SK-N-SH (cell line): ENCODE measurements at regions not wholly inside any gene's neighbourhood (a gene's known extent, or its start where the extent isn't known, plus 50 kb on each side); places are given as distances from the start of the nearest gene placed in this dataset.
A peak's percentile ranks its signal among the peaks of the same experiment; 100 is the strongest.
"Not testable (repeated sequence)": the region's sequence is repeated elsewhere in the genome, so short reads cannot be mapped to it uniquely, and the experiment has no call there.

Experiments used
- CTCF ChIA-PET: fragments of 300-600, 350-600 bp; formaldehyde crosslinking; extraction: SDS; loops from one replicate; lab custom pipeline; 2021; lab: Yijun Ruan, JAX
- POLR2A ChIA-PET: fragments of 350-600 bp; sonication (Branson Sonifier 250); formaldehyde crosslinking; extraction: SDS; loops from one replicate; lab custom pipeline; 2020; ENCODE audit warnings: antibody characterized with exemption, inconsistent platforms; lab: Yijun Ruan, JAX
- DNase-seq: peaks from one replicate; pipeline ENCODE4 v3.0.0; 2012
- H2AFZ ChIP-seq: fragments of 200-600 bp; sonication (generic); 2 replicates; pipeline ENCODE4 v1.8.1; 2016; ENCODE audit warnings: antibody characterized with exemption, mild to moderate bottlenecking, low read depth
- H3F3A ChIP-seq: fragments of 200-600 bp; sonication (generic); replicated peaks from 2 replicates; pipeline ENCODE3; 2016; ENCODE audit warnings: antibody characterized with exemption, mild to moderate bottlenecking; ENCODE audit not compliant: insufficient read depth
- H3K27ac ChIP-seq, 2 experiments: fragments of 200-500 bp in 1 of 2; fragments of 200-600 bp in 1 of 2; sonication (Bioruptor generic) in 1 of 2; sonication (generic), shearing (Covaris generic) in 1 of 2; 2 replicates each; pipeline versions ENCODE4 v1.5.1 to v1.6.1; 2014 to 2016; ENCODE audit warnings: low read depth in 2 of 2, inconsistent platforms in 1 of 2, low read length in 1 of 2, mild to moderate bottlenecking in 1 of 2, mixed read lengths in 1 of 2
- H3K27me3 ChIP-seq: fragments of 200-600 bp; sonication (generic), shearing (Covaris generic); 2 replicates; pipeline ENCODE4 v1.6.1; 2016; ENCODE audit warnings: mixed run types; ENCODE audit not compliant: insufficient read depth
- H3K36me3 ChIP-seq, 2 experiments: fragments of 200-500 bp in 1 of 2; fragments of 200-600 bp in 1 of 2; sonication (Bioruptor generic) in 1 of 2; sonication (generic) in 1 of 2; replicated peaks in 1 of 2; 2 replicates each; pipeline versions ENCODE3 to v1.5.1; 2014 to 2016; ENCODE audit warnings: low read length in 1 of 2, mild to moderate bottlenecking in 1 of 2; ENCODE audit not compliant: insufficient read depth in 2 of 2, control insufficient read depth in 1 of 2
- H3K4me1 ChIP-seq, 2 experiments: fragments of 200-500 bp in 1 of 2; fragments of 200-600 bp in 1 of 2; sonication (Bioruptor generic) in 1 of 2; sonication (generic), shearing (Covaris generic) in 1 of 2; 2 replicates each; pipeline versions ENCODE4 v1.5.1 to v1.6.1; 2014 to 2016; ENCODE audit warnings: low read depth in 1 of 2, low read length in 1 of 2, mixed run types in 1 of 2; ENCODE audit not compliant: insufficient read depth in 2 of 2, control insufficient read depth in 1 of 2
- H3K4me2 ChIP-seq: fragments of 200-600 bp; sonication (generic), shearing (Covaris generic); 2 replicates; pipeline ENCODE4 v1.6.1; 2017; ENCODE audit warnings: mixed run types
- H3K4me3 ChIP-seq, 2 experiments: fragments of 200-500 bp in 1 of 2; fragments of 200-600 bp in 1 of 2; sonication (Bioruptor generic) in 1 of 2; sonication (generic), shearing (Covaris generic) in 1 of 2; 2 replicates each; pipeline versions ENCODE4 v1.5.1 to v1.8.1; 2014 to 2016; ENCODE audit warnings: low read depth in 2 of 2, inconsistent platforms in 1 of 2, low read length in 1 of 2, mild to moderate bottlenecking in 1 of 2, mixed read lengths in 1 of 2, moderate library complexity in 1 of 2
- H3K79me2 ChIP-seq: fragments of 200-600 bp; sonication (generic); 2 replicates; pipeline ENCODE4 v1.8.1; 2017; ENCODE audit warnings: mild to moderate bottlenecking; ENCODE audit not compliant: insufficient read depth
- H3K9ac ChIP-seq: fragments of 200-600 bp; sonication (generic); 2 replicates; pipeline ENCODE4 v1.6.1; 2017; ENCODE audit warnings: mixed run types
- H3K9me2 ChIP-seq: fragments of 200-600 bp; sonication (generic); 2 replicates; pipeline ENCODE4 v1.6.1; 2017; ENCODE audit warnings: mixed run types
- H3K9me3 ChIP-seq: fragments of 200-600 bp; sonication (generic); 2 replicates; pipeline ENCODE4 v1.6.1; 2017; ENCODE audit warnings: mixed run types, mild to moderate bottlenecking, moderate library complexity
- H4K20me1 ChIP-seq: fragments of 200-600 bp; sonication (generic); 2 replicates; pipeline ENCODE4 v1.6.1; 2017; ENCODE audit warnings: mild to moderate bottlenecking, mixed run types; ENCODE audit not compliant: insufficient read depth
- ELF1 ChIP-seq: IDR thresholded peaks from 2 replicates; pipeline ENCODE4 v1.4.0; 2012
- EP300 ChIP-seq, 2 experiments: IDR thresholded peaks; 2 replicates each; pipeline versions ENCODE4 v1.4.0 to v1.6.1; 2012; ENCODE audit warnings: borderline replicate concordance in 1 of 2, low read depth in 1 of 2, low read length in 1 of 2
- EZH2phosphoT487 ChIP-seq: fragments of 200-600 bp; sonication (generic); IDR thresholded peaks from 2 replicates; pipeline ENCODE4 v1.6.1; 2017; ENCODE audit warnings: low read depth, mixed run types, mild to moderate bottlenecking, antibody characterized with exemption, moderate library complexity, borderline replicate concordance
- GABPA ChIP-seq: IDR thresholded peaks from 2 replicates; pipeline ENCODE4 v1.4.0; 2012; ENCODE audit warnings: low read depth, mild to moderate bottlenecking
- GATA2 ChIP-seq: sonication (generic); formaldehyde crosslinking; IDR thresholded peaks from 2 replicates; pipeline ENCODE4 v1.5.0; 2020; ENCODE audit warnings: mild to moderate bottlenecking, missing genetic modification reagents
- JUND ChIP-seq: IDR thresholded peaks from 2 replicates; pipeline ENCODE4 v1.4.0; 2012
- RAD21 ChIP-seq: IDR thresholded peaks from 2 replicates; pipeline ENCODE4 v1.6.1; 2012; ENCODE audit warnings: mild to moderate bottlenecking, low read length
- RXRA ChIP-seq: IDR thresholded peaks from 2 replicates; pipeline ENCODE4 v1.4.0; 2012; ENCODE audit warnings: low read depth, mild to moderate bottlenecking, borderline replicate concordance
- TCF12 ChIP-seq: IDR thresholded peaks from 2 replicates; pipeline ENCODE4 v1.4.0; 2012
- WGBS: methylation state at CpG from one replicate; pipeline ENCODE4 v1.1.6; 2017; ENCODE audit warnings: low lambda C conversion rate; 5-methylcytosine and 5-hydroxymethylcytosine counted together
- TF ChIP-seq, protein P1 (sequence below): fragments of 200-600 bp; sonication (generic); IDR thresholded peaks from 2 replicates; pipeline ENCODE4 v1.6.1; 2017; ENCODE audit warnings: antibody characterized with exemption, mild to moderate bottlenecking, moderate library complexity
- TF ChIP-seq, protein P2 (sequence below): fragments of 150-350 bp; IDR thresholded peaks from 2 replicates; pipeline ENCODE4 v1.6.1; 2016; ENCODE audit warnings: mild to moderate bottlenecking, low read depth, low read length
- TF ChIP-seq, protein P3 (sequence below): IDR thresholded peaks from 2 replicates; pipeline ENCODE4 v1.4.0; 2012; ENCODE audit warnings: low read depth
- TF ChIP-seq, protein P4 (sequence below): IDR thresholded peaks from 2 replicates; pipeline ENCODE4 v1.6.1; 2012; ENCODE audit warnings: mild to moderate bottlenecking, low read depth, low read length, moderate library complexity
- TF ChIP-seq, protein P5 (sequence below): IDR thresholded peaks from 2 replicates; pipeline ENCODE4 v1.4.0; 2012; ENCODE audit warnings: low read depth, borderline replicate concordance

DNA sequence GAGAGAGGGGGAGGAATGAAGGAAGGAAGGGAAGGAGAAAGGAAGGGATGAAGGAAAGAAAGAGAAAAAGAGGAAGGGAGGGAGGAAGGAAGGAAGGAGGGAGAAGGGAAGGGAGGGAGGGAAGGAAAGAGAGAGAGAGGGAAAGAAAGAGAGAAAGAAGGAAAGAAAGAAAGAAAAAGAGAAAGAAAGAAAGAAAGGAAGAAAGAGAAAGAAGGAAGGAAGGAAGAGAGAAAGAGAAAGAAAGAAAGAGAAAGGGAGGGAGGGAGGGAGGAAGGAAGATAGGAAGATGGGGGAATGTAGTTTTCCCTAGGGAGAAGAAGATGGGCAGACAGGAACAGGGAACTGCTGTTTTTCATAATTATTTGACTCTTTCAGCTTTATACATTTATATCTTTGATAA, 115.1 kb upstream of the CXADR start (continued):
- TF ChIP-seq, protein P1, sequence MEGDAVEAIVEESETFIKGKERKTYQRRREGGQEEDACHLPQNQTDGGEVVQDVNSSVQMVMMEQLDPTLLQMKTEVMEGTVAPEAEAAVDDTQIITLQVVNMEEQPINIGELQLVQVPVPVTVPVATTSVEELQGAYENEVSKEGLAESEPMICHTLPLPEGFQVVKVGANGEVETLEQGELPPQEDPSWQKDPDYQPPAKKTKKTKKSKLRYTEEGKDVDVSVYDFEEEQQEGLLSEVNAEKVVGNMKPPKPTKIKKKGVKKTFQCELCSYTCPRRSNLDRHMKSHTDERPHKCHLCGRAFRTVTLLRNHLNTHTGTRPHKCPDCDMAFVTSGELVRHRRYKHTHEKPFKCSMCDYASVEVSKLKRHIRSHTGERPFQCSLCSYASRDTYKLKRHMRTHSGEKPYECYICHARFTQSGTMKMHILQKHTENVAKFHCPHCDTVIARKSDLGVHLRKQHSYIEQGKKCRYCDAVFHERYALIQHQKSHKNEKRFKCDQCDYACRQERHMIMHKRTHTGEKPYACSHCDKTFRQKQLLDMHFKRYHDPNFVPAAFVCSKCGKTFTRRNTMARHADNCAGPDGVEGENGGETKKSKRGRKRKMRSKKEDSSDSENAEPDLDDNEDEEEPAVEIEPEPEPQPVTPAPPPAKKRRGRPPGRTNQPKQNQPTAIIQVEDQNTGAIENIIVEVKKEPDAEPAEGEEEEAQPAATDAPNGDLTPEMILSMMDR = no peak
- no peak for TF ChIP-seq EP300 (IDR thresholded peaks at IDR 0.05; ENCODE audit: borderline replicate concordance in 1 of 2, low read depth in 1 of 2, low read length in 1 of 2)
- TF ChIP-seq RXRA = no peak
- TF ChIP-seq RAD21 = no peak

DNA sequence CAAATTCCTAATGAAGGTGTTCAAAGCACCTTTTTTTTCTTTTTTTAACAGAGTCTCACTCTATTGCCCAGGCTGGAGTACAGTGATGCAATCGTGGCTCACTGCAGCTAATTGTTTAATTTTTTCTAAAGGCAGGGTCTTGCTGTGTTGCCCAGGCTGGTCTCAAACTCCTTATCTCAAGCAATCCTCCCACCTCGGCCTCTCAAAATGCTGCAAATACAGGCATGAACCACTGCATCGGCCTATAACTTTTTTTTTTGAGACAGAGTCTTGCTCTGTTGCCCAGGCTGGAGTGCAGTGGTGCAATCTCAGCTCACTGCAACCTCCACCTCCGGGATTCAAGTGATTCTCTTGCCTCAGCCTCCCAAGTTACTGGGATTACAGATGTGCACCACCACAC, 113.9 kb upstream of the CXADR start:
- H3K9ac ChIP-seq, H3K27ac ChIP-seq, H3K4me3 ChIP-seq, H3K9me2 ChIP-seq, CTCF ChIA-PET, H4K20me1 ChIP-seq, H3F3A ChIP-seq, H3K4me1 ChIP-seq, H2AFZ ChIP-seq, H3K36me3 ChIP-seq, DNase-seq, H3K27me3 ChIP-seq, H3K79me2 ChIP-seq, H3K4me2 ChIP-seq, H3K9me3 ChIP-seq, POLR2A ChIA-PET: not testable (repeated sequence)
- 43% methylated on average over 4 of the region's 4 CpGs for WGBS

DNA sequence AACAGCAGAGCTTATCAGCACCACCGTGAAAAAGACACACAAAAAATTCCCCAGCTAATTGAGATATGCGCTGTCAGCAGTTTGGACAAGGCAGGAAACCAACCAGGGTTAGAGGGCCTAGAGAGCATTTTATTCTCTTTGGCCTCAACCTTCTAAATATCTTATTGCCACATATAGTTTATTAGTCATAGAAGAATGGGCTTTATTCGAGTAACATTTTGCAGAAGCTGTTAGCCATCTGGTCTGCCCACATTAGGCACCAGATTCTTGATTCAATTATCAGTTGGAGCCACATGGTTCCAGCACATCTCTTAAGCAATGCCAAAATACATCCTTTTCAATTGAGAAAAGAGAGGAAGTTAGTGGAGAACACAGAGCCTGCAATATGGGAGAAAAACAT, 109.9 kb upstream of the CXADR start:
- H3K27ac ChIP-seq = no peak overlapping the region
- no peaks in the 10 kb centered on the region for H3K36me3 ChIP-seq
- no peaks in the 10 kb centered on the region for H4K20me1 ChIP-seq
- no peaks in the 10 kb centered on the region for H3K4me1 ChIP-seq
- H3F3A ChIP-seq = no peaks in the 10 kb centered on the region
- H3K4me3 ChIP-seq = no peak overlapping the region
- H3K79me2 ChIP-seq = no peaks in the 10 kb centered on the region
- H2AFZ ChIP-seq = no peak overlapping the region
- TF ChIP-seq GATA2 (CRISPR knock-in tag) (no peak), EZH2phosphoT487 (no peak), GABPA (no peak)
- H3K9me3 ChIP-seq = no peaks in the 10 kb centered on the region
- POLR2A ChIA-PET = no interaction called here
- no peak overlapping the region for H3K9ac ChIP-seq
- WGBS = 31% methylated on average over 3 of the region's 3 CpGs
- CTCF ChIA-PET = interaction anchor here (0.6 to 1.2 kb wide), 2 partner anchors 16 to 403 kb away, joined by 3 to 5 read pairs; no protein-coding TSS in a partner anchor
- peak; percentile 5 for DNase-seq
- H3K9me2 ChIP-seq = no peaks in the 10 kb centered on the region
- H3K4me2 ChIP-seq = no peak overlapping the region
- H3K27me3 ChIP-seq = no peaks in the 10 kb centered on the region

DNA sequence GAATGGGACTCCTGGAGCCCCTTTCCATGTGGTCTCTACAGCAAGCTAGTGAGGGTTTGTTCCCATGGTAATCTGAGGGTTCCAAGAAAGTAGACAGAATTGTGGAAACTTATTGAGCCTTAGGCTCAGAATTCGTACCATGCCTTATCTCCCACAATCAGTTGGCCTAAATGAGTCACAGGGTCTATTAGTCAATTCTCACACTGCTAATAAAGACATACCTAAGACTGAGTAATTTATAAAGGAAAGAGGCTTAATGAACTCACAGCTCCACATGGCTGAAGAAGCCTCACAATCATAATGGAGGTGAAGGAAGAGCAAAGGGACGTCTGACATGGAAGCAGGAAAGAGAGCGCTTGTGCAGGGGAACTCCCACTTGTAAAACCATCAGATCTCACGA, 106.6 kb upstream of the CXADR start:
- 44% methylated on average over 4 of the region's 4 CpGs for WGBS
- Histone ChIP-seq H3K9me2 (no peaks in the 10 kb centered on the region), H3K36me3 (no peaks in the 10 kb centered on the region), H3K27ac (no peak overlapping the region), H3K4me3 (no peak overlapping the region), H2AFZ (no peak overlapping the region), H3K9ac (no peak overlapping the region), H3K4me1 (no peaks in the 10 kb centered on the region), H3K9me3 (no peaks in the 10 kb centered on the region), H4K20me1 (no peaks in the 10 kb centered on the region), H3K27me3 (no peaks in the 10 kb centered on the region), H3K4me2 (no peak overlapping the region), H3F3A (no peaks in the 10 kb centered on the region), H3K79me2 (no peaks in the 10 kb centered on the region)
- DNase-seq = no peak
- POLR2A ChIA-PET = no interaction called here
- CTCF ChIA-PET = interaction anchor here (1.0 to 3.0 kb wide), 3 partner anchors 9 to 19 kb away, joined by 3 to 9 read pairs (median 5); no protein-coding TSS in a partner anchor
- no peak for TF ChIP-seq JUND
- TF ChIP-seq, protein P2, sequence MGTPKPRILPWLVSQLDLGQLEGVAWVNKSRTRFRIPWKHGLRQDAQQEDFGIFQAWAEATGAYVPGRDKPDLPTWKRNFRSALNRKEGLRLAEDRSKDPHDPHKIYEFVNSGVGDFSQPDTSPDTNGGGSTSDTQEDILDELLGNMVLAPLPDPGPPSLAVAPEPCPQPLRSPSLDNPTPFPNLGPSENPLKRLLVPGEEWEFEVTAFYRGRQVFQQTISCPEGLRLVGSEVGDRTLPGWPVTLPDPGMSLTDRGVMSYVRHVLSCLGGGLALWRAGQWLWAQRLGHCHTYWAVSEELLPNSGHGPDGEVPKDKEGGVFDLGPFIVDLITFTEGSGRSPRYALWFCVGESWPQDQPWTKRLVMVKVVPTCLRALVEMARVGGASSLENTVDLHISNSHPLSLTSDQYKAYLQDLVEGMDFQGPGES = no peak
- TF ChIP-seq ELF1 = no peak
- TF ChIP-seq TCF12 = no peak
- TF ChIP-seq, protein P3, sequence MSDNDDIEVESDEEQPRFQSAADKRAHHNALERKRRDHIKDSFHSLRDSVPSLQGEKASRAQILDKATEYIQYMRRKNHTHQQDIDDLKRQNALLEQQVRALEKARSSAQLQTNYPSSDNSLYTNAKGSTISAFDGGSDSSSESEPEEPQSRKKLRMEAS = no peak
- TF ChIP-seq, protein P4, sequence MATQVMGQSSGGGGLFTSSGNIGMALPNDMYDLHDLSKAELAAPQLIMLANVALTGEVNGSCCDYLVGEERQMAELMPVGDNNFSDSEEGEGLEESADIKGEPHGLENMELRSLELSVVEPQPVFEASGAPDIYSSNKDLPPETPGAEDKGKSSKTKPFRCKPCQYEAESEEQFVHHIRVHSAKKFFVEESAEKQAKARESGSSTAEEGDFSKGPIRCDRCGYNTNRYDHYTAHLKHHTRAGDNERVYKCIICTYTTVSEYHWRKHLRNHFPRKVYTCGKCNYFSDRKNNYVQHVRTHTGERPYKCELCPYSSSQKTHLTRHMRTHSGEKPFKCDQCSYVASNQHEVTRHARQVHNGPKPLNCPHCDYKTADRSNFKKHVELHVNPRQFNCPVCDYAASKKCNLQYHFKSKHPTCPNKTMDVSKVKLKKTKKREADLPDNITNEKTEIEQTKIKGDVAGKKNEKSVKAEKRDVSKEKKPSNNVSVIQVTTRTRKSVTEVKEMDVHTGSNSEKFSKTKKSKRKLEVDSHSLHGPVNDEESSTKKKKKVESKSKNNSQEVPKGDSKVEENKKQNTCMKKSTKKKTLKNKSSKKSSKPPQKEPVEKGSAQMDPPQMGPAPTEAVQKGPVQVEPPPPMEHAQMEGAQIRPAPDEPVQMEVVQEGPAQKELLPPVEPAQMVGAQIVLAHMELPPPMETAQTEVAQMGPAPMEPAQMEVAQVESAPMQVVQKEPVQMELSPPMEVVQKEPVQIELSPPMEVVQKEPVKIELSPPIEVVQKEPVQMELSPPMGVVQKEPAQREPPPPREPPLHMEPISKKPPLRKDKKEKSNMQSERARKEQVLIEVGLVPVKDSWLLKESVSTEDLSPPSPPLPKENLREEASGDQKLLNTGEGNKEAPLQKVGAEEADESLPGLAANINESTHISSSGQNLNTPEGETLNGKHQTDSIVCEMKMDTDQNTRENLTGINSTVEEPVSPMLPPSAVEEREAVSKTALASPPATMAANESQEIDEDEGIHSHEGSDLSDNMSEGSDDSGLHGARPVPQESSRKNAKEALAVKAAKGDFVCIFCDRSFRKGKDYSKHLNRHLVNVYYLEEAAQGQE = no peak
- TF ChIP-seq, protein P5, sequence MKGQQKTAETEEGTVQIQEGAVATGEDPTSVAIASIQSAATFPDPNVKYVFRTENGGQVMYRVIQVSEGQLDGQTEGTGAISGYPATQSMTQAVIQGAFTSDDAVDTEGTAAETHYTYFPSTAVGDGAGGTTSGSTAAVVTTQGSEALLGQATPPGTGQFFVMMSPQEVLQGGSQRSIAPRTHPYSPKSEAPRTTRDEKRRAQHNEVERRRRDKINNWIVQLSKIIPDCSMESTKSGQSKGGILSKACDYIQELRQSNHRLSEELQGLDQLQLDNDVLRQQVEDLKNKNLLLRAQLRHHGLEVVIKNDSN = no peak
